IMR-90 (cell line): ENCODE measurements at regions not wholly inside any gene's neighbourhood (a gene's known extent, or its start where the extent isn't known, plus 50 kb on each side); places are given as distances from the start of the nearest gene placed in this dataset.
A peak's percentile ranks its signal among the peaks of the same experiment; 100 is the strongest.

ENCODE experiments used
- ATAC-seq: fragments of 200-7000 bp; cut with Tn5 transposase; 2 replicates; pipeline ENCODE4 v1.9.1; 2020; ENCODE audit warnings: low read depth, mild to moderate bottlenecking, moderate library complexity
- BruUV-seq: library from RNA; stranded (reverse); fragments of 400-500 nt; replicated peaks from 2 replicates; lab custom pipeline; 2021; lab: Mats Ljungman, UMichigan
- CTCF ChIA-PET: fragments of 300-600 bp; formaldehyde crosslinking; extraction: SDS; loops from one replicate; lab custom pipeline; 2021; ENCODE audit warnings: antibody characterized with exemption; lab: Yijun Ruan, JAX
- POLR2A ChIA-PET: fragments of 300-600 bp; sonication (Branson Sonifier 250); formaldehyde crosslinking; loops from one replicate; lab custom pipeline; 2022; ENCODE audit warnings: antibody characterized with exemption; ENCODE audit not compliant: unreplicated experiment; lab: Charles Lee
- DNase-seq: peaks from one replicate; pipeline ENCODE4 v3.0.0; 2013
- H2AFZ ChIP-seq: replicated peaks from 2 replicates; pipeline ENCODE3; 2013; ENCODE audit warnings: low read length, mild to moderate bottlenecking; ENCODE audit not compliant: poor library complexity
- H2AK5ac ChIP-seq: 2 replicates; pipeline ENCODE4 v1.6.1; 2013; ENCODE audit warnings: low read depth, low read length, inconsistent platforms
- H2AK9ac ChIP-seq: replicated peaks from 2 replicates; pipeline ENCODE3; 2013; ENCODE audit warnings: mild to moderate bottlenecking, low read depth, low read length, moderate library complexity; ENCODE audit not compliant: poor library complexity
- H2BK120ac ChIP-seq: 2 replicates; pipeline ENCODE4 v1.6.1; 2013; ENCODE audit warnings: low read depth, low read length, inconsistent platforms
- H2BK15ac ChIP-seq: 3 replicates; pipeline ENCODE4 v1.6.1; 2013; ENCODE audit warnings: low read depth, low read length, inconsistent platforms
- H2BK20ac ChIP-seq: 2 replicates; pipeline ENCODE4 v1.6.1; 2013; ENCODE audit warnings: low read depth, mild to moderate bottlenecking, inconsistent platforms, low read length, moderate library complexity
- H2BK5ac ChIP-seq: 2 replicates; pipeline ENCODE4 v1.6.1; 2013; ENCODE audit warnings: mild to moderate bottlenecking, low read depth, low read length, inconsistent platforms; ENCODE audit not compliant: poor library complexity, severe bottlenecking
- H3K14ac ChIP-seq: replicated peaks from 2 replicates; pipeline ENCODE4 v1.6.1; 2013; ENCODE audit warnings: low read depth, low read length, inconsistent platforms
- H3K18ac ChIP-seq: 2 replicates; pipeline ENCODE4 v1.6.1; 2013; ENCODE audit warnings: low read depth, low read length, control low read depth
- H3K23ac ChIP-seq: 2 replicates; pipeline ENCODE4 v1.6.1; 2013; ENCODE audit warnings: low read depth, low read length, inconsistent platforms
- H3K27ac ChIP-seq: 2 replicates; pipeline ENCODE4 v1.5.1; 2013; ENCODE audit warnings: mild to moderate bottlenecking, control low read depth, low read length; ENCODE audit not compliant: insufficient read depth
- H3K27me3 ChIP-seq: 2 replicates; pipeline ENCODE4 v1.6.1; 2013; ENCODE audit warnings: low read length; ENCODE audit not compliant: control insufficient read depth, insufficient read depth
- H3K36me3 ChIP-seq: 2 replicates; pipeline ENCODE4 v1.6.1; 2013; ENCODE audit warnings: low read length, mixed read lengths; ENCODE audit not compliant: control insufficient read depth, insufficient read depth
- H3K4ac ChIP-seq: 2 replicates; pipeline ENCODE4 v1.6.1; 2013; ENCODE audit warnings: low read depth, low read length, inconsistent platforms
- H3K4me1 ChIP-seq: 2 replicates; pipeline ENCODE4 v1.6.1; 2013; ENCODE audit warnings: low read length, mixed read lengths; ENCODE audit not compliant: control insufficient read depth, insufficient read depth
- H3K4me2 ChIP-seq: 2 replicates; pipeline ENCODE4 v1.6.1; 2013; ENCODE audit warnings: low read depth, mild to moderate bottlenecking, control low read depth, low read length, moderate library complexity
- H3K4me3 ChIP-seq: 2 replicates; pipeline ENCODE4 v1.5.1; 2013; ENCODE audit warnings: low read depth, mild to moderate bottlenecking, control low read depth, low read length, moderate library complexity; ENCODE audit not compliant: insufficient read depth
- H3K56ac ChIP-seq: 2 replicates; pipeline ENCODE4 v1.6.1; 2013; ENCODE audit warnings: low read length, inconsistent platforms; ENCODE audit not compliant: insufficient read depth; ENCODE audit errors: extremely low read depth
- H3K79me1 ChIP-seq, 2 experiments: 2 replicates each; pipeline ENCODE4 v1.6.1; 2013; ENCODE audit warnings: low read length in 2 of 2, inconsistent platforms in 1 of 2, low read depth in 1 of 2
- H3K9ac ChIP-seq: 2 replicates; pipeline ENCODE4 v1.6.1; 2013; ENCODE audit warnings: low read depth, low read length, control low read depth
- H3K9me1 ChIP-seq: 2 replicates; pipeline ENCODE4 v1.6.1; 2013; ENCODE audit warnings: low read length, inconsistent platforms; ENCODE audit not compliant: insufficient read depth
- H3K9me3 ChIP-seq: 2 replicates; pipeline ENCODE4 v1.6.1; 2013; ENCODE audit warnings: low read length; ENCODE audit not compliant: control insufficient read depth, insufficient read depth
- H4K20me1 ChIP-seq: 2 replicates; pipeline ENCODE4 v1.6.1; 2013; ENCODE audit warnings: low read length, inconsistent platforms; ENCODE audit not compliant: insufficient read depth
- H4K5ac ChIP-seq: 2 replicates; pipeline ENCODE4 v1.6.1; 2013; ENCODE audit warnings: mild to moderate bottlenecking, low read depth, low read length, control low read depth
- H4K8ac ChIP-seq, 2 experiments: 2 replicates each; pipeline ENCODE4 v1.6.1; 2013; ENCODE audit warnings: low read depth in 2 of 2, low read length in 2 of 2, control low read depth in 1 of 2, inconsistent platforms in 1 of 2
- H4K91ac ChIP-seq: 2 replicates; pipeline ENCODE4 v1.6.1; 2013; ENCODE audit warnings: low read depth, low read length, inconsistent platforms; ENCODE audit not compliant: insufficient read depth
- MAFK ChIP-seq: IDR thresholded peaks from 2 replicates; pipeline ENCODE4 v1.6.1; 2012; ENCODE audit warnings: low read depth, low read length, improper control_type of control experiment
- WGBS, 2 experiments: methylation state at CpG; one replicate each; pipeline versions ENCODE4 v1.1.5 to v1.1.7; 2013; ENCODE audit warnings: missing lambda C conversion rate in 2 of 2; ENCODE audit not compliant: insufficient read length in 1 of 2; ENCODE audit errors: extremely low coverage in 2 of 2; 5-methylcytosine and 5-hydroxymethylcytosine counted together
- dilution Hi-C: fragments of 300-500 bp; cut with HindIII; formaldehyde crosslinking; loops from one replicate; pipeline ENCODE4 v1.14.3; 2018; ENCODE audit warnings: low sequenced_read_pairs; ENCODE audit not compliant: unreplicated experiment
- in situ Hi-C: fragments of 300-500 bp; cut with MboI; formaldehyde crosslinking; loops from 3 replicates; pipeline ENCODE4 v1.14.3; 2019; ENCODE audit warnings: low sequenced_read_pairs, inconsistent platforms, mixed read lengths
- intact Hi-C: fragments of 100-400 bp; cut with micrococcal nuclease; formaldehyde crosslinking; loops from 2 replicates; pipeline ENCODE4 v1.10.0; 2022
- TF ChIP-seq, protein P1 (sequence below): conservative IDR thresholded peaks from 2 replicates; pipeline ENCODE4 v1.5.1; 2012; ENCODE audit warnings: mild to moderate bottlenecking, low read depth, low read length, improper control_type of control experiment

DNA sequence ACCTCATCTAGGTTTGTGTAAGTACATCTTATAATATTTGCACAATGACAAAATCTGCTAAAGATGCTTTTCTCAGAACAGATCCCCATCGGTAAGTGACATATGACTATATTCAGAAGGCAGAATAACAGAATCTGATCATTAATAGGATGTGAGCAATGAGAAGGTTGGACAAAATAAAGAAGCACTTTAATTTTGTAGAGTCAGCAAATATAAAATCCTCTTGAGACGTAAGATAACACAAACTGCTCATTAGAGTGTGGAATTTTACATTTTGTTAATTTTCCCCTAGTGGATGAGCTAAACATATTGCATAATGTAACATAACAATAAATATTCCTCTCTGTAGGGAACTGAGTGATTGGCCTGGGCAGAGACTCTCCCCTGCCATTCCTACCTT, 658.4 kb upstream of the ZP4 start:
- in situ Hi-C loops = no loop called here
- no peak overlapping the region for H4K8ac ChIP-seq
- no peaks in the 10 kb centered on the region for H3K79me1 ChIP-seq
- no peak overlapping the region for H2AK9ac ChIP-seq
- H3K4me2 ChIP-seq = no peak overlapping the region
- H3K9me1 ChIP-seq = no peaks in the 10 kb centered on the region
- no peak overlapping the region for H2BK5ac ChIP-seq
- no peaks in the 10 kb centered on the region for H3K27me3 ChIP-seq
- POLR2A ChIA-PET = no interaction called here
- no peak overlapping the region for H3K18ac ChIP-seq
- WGBS, 2 experiments = no CpG with 5 or more reads among the region's 2 CpGs
- no peak overlapping the region for H4K5ac ChIP-seq
- no peak overlapping the region for H3K56ac ChIP-seq
- no peak overlapping the region for H3K14ac ChIP-seq
- CTCF ChIA-PET = no interaction called here
- dilution Hi-C loops = no loop called here
- 0 out of 2 replicates have a peak, but pooled peaks cover 2% of the 10 kb centered on the region for H3K9me3 ChIP-seq
- H3K4ac ChIP-seq = no peak overlapping the region
- H4K20me1 ChIP-seq = no peaks in the 10 kb centered on the region
- no peak overlapping the region for H3K4me3 ChIP-seq
- no peak for ATAC-seq
- H4K91ac ChIP-seq = no peak overlapping the region
- H3K23ac ChIP-seq = no peak overlapping the region
- H3K9ac ChIP-seq = no peak overlapping the region
- no peak overlapping the region for H2AFZ ChIP-seq
- BruUV-seq = no TSS peak
- peak; percentile 93 for TF ChIP-seq MAFK
- TF ChIP-seq, protein P1, sequence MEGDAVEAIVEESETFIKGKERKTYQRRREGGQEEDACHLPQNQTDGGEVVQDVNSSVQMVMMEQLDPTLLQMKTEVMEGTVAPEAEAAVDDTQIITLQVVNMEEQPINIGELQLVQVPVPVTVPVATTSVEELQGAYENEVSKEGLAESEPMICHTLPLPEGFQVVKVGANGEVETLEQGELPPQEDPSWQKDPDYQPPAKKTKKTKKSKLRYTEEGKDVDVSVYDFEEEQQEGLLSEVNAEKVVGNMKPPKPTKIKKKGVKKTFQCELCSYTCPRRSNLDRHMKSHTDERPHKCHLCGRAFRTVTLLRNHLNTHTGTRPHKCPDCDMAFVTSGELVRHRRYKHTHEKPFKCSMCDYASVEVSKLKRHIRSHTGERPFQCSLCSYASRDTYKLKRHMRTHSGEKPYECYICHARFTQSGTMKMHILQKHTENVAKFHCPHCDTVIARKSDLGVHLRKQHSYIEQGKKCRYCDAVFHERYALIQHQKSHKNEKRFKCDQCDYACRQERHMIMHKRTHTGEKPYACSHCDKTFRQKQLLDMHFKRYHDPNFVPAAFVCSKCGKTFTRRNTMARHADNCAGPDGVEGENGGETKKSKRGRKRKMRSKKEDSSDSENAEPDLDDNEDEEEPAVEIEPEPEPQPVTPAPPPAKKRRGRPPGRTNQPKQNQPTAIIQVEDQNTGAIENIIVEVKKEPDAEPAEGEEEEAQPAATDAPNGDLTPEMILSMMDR = no peak
- no peak overlapping the region for H2BK15ac ChIP-seq
- no peak overlapping the region for H2AK5ac ChIP-seq
- H3K4me1 ChIP-seq = no peaks in the 10 kb centered on the region
- H3K36me3 ChIP-seq = no peaks in the 10 kb centered on the region
- no peak for DNase-seq
- H3K27ac ChIP-seq = no peak overlapping the region
- intact Hi-C loops = no loop called here
- no peak overlapping the region for H2BK20ac ChIP-seq
- H2BK120ac ChIP-seq = no peak overlapping the region
